ENCODE measurements at regions not wholly inside any gene's neighbourhood (a gene's known extent, or its start where the extent isn't known, plus 50 kb on each side); places are given as distances from the start of the nearest gene placed in this dataset.

DNA sequence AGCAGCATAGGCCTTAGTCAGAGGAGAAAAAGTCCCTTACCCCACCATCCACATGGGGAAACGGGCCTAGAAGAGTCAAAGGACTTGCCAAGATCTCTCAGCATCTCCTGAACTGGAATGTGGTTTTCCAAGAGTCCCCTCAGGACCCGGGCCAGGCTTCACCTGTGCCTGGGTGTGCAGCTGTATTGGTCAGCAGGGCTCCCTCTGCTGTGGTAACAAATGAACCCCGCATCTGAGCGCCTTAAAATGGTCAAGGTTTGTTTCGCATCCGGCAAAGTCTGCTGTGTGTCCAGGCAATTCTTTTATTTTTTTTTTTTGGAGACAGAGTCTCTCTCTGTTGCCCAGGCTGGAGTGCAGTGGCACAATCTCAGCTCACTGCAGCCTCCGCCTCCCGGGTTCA, 168.0 kb upstream of the IER5L start:
- TF ChIP-seq EZH2 (IDR thresholded peaks at IDR 0.05) = no peak
- no peak for TF ChIP-seq POLR2AphosphoS5 (IDR thresholded peaks at IDR 0.05; ENCODE audit: borderline replicate concordance, low read depth, low read length)
- no peak for TF ChIP-seq FOXP2 (optimal IDR thresholded peaks at IDR 0.05; ENCODE audit: control extremely low read depth, extremely low read length, insufficient read depth)
